C1 segment of cervical spinal cord (tissue), 14 donors: ENCODE measurements at regions not wholly inside any gene's neighbourhood (a gene's known extent, or its start where the extent isn't known, plus 50 kb on each side); places are given as distances from the start of the nearest gene placed in this dataset.

Experiments
- DNase-seq, 14 donors: peaks; one replicate each; lab custom pipeline; 2025; lab: John Stamatoyannopoulos, UW

- no peak for DNase-seq
Observed at GRCh38 chr14:101209594-101209993, 306.1 kb upstream of the RTL1 start.

- DNase-seq = no peak
Observed at GRCh38 chr14:101215266-101215665, 311.7 kb upstream of the RTL1 start.

- DNase-seq = no peak
Observed at GRCh38 chr14:101215927-101216326, 312.4 kb upstream of the RTL1 start.

DNA sequence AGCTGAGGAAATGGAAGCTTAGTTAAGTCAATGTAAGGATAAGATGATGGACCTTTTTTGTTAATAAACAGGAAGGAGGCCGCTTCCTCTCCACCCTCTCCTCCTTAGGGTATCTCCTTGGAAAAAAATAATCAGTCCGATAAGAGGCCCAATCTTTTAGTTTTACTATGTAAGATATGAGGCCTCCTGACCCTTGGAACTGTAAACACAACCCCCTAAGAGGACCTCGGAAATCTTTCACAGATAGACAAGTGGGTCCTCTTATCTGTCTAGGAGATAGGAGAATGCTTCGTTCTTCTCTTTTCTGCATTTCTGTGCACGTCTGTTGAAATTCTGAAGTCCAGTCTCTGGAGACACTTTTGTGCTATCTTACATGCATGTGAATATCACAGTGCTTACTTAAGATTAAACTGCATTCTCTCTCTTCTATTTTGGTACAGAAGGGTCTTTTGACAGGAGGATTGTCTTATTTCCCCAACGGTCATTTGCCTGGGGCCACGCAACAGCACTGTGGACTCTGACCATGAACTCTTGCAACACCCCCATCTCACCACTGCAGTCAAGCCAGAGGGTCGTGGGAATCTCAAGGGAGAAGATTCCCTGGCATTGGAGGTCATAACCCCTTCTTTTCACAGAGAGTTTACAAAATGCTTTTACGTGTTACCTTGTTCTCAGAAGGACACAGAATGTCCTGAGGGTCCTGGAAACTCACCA is 313.0 kb upstream of the RTL1 start:
- DNase-seq = no peak

DNA sequence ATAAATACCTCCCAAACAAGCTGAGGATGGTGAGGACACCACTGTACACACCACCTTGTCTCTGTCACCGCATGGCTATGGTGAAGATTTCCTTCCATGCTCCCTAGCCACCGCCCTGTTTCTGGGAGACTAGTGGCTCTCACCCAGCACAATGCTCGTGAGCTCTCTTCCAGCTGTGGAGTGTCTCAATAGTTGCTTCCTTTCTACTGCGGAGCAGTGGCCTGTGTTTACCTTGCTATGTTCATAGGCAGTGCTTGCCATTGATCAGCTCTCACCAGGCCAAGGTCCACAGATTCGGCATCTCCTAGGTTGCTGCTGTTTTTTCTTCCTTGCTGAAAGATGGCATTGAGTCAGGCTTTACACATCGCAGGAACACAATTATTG is 313.6 kb upstream of the RTL1 start:
- no peak for DNase-seq

- DNase-seq = no peak
Observed at GRCh38 chr14:101217616-101218371, 314.3 kb upstream of the RTL1 start.

- no peak for DNase-seq
Observed at GRCh38 chr14:101219896-101220703, 316.6 kb upstream of the RTL1 start.

DNA sequence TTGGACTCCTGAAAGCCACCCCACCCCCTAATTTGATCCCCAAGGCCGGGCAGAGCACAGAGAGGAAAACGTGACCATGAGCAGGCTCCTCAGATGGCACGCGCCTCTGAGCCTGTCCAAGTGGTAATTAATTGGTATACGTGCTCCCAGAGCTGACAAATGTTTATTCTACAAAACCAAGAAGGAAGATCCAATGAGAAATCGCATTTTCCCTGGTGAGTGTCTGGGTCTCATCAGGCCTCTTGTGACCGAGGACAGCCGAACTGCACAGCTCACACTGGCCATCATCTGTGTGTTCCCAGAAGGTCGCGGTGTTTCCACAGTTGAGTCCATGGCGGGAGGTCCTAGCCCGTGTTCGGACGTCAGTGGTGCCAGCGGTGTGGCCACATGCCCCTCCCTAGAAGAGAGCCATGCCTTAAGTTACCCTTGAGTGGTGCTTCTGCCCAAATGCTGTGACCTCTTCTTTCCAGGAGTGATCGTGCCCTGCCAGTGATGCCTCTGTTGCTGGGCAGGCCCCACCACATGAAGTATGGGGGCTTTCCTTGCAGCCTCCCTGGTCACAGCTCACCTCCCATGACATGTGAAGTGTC is 317.5 kb upstream of the RTL1 start:
- DNase-seq = no peak

DNA sequence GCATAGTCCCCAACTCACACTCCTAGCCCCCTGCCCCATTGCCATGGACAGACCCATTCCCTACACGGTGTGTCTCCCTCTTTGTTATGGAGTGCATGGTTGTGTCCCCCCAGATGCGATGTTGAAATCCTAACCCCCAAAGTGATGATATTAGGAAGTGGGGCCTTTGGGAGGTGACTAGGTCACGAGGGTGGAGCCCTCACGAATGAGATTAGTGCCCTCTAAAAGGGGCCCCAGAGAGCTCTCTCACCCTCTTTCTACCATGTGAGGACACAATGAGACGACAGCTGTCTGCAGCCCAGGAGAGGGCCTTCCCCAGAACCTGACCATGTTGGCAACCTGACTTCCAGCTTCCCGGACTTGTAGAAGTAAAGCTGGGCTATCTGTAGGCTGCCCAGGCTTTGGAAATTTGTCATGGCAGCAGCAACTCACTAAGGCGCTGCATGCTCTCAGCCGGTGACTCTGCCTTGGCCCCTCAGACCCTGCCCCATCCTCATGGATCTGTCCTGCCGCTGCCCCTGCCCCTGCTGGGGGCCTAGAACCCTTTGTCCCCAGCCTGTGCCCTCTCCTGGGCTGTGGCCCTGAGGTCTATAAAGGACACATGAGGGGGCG is 318.1 kb upstream of the RTL1 start:
- no peak for DNase-seq

DNA sequence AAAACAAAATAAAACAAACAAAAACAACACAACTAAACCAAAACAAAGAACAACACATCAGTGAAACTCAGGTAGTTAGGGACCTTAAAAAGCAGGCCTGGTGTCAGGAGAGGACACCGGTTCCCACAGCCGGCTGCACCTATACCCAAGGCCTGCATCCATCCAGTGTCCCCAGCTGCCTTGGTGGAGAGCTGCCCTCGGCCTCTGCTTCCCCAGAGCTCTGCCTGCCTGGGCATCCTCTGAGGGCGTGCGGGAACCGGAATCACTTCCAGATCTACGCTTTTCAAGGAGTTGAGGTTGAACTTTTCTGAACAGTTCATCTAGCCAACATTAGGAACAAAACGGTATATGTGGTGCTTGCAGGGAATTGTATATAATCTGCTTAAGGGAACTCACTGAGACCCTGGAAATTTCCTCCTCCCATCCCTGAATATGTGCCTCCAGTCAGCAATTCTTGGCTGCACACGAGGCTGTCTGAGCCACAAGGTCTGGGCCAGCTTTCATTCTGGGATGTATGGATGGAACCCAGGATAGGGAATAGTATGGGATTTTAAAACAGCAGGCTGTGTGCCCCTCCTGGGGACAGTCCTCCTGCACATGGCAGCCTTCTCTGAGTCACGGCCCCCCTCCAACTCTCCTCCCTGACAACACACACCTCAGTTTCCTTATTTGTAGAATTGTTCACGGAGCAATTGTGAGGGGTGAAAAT is 319.0 kb upstream of the RTL1 start:
- DNase-seq = no peak

GRCh38 chr14:101223127-101223526 is 319.6 kb upstream of the RTL1 start:
- DNase-seq = peak in 2 of 14 donors; percentile 9 to 30

- DNase-seq = no peak
Observed at GRCh38 chr14:101223561-101224162, 320.1 kb upstream of the RTL1 start.

DNA sequence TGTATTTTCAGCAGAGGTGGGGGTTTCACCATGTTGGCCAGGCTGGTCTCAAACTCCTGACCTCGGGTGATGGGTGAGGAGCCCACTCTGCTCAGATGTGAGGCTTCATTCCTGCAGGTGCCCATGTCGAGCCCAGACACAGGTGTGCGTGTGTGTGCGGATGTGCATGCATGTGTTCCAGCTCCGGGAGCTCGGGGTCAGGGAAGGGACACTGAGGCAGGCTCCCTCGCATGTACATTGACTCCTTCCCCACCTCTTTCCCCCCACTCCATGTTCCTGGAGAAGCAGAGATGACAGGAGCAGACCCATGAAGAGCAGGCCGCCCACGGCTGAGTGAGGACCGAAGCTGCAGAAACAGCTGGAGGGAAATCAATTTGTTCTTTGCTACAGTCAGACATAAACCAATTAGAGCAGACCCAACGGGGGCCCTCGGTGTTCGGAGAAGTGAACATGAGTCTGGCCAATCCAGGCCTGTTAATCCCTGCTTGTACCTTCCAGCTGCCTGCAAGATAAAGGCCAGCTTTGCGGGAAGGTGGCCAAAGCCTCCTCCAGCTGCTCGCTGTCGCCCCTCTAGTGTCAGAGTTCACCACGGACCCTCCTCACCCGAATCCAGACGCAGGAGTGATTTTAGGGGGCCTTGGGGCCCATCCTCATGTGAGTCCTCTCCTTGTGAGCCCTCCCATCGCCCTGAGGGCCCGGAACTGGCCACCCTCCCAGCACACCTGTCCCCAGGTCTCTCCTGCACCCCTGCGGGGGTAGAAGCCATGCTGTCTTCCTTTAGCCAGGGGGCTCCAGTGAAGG is 321.0 kb upstream of the RTL1 start:
- no peak for DNase-seq

DNA sequence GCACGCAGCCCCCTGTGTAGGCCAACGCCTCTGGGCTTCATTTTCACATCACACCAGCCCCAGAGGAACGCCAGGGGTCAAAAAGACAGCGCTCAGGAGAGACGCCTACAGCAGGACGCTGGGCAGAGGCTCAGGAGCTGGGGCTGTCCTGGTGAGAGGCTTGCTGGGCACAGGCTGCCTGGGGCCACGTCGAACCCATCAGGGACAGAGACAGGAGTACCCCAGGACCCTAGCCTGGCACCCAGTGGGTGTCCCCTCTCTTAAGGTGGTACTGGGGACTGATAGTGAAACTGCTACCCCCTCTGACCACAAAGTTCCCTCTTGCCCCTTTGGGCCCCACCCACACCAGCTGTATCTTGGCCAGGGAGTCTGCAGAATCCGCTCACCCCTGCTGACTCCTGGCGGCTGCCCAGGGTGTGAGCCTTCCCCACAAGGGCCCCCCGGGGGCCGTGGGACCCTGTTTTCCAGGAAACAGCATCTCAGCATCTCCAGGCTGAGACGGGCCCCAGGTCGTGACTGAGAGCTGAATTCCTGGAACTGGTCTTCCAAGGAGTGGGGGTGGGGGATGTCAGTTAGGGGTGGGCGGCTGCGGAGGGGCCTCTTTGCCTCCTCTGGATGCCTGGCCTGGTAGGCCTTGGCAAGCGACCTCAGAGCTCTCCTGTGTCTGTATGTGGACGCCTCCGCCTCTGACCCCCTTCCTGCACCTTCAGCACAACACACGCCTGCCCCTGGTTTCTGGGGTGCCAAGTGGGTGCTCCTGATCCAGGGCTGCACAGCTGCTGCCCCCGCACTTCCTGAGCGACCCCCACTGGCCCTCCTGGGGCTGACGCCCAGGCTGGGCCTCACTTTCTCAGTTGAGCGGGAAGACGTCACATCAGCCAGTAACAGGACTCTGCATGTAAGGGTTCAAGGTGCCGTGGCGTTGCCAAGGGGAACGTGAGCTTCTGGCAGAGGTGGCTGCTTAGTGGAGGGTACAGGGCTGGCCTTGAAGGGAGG is 321.9 kb upstream of the RTL1 start:
- no peak for DNase-seq

DNA sequence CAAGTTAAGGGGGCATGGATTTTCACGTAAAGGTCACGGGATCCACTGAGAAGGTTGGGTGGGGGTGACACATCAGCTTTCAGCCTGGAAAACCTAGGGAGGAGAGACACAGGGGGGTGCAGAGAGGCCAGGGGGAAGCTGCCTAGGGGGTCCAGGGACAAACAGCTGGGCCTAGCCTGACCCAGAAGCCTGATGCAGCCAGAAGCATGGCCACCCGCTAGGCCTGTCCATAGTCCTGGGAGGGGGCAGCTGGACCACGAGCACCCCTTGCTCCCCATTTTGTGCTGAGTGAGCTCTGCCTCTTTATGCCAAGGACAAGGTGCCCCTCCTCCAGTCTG is 322.7 kb upstream of the RTL1 start:
- no peak for DNase-seq

GRCh38 chr14:101226603-101227425 is 323.3 kb upstream of the RTL1 start:
- no peak for DNase-seq
